Erythroblast (primary cell): ENCODE measurements at regions not wholly inside any gene's neighbourhood (a gene's known extent, or its start where the extent isn't known, plus 50 kb on each side); places are given as distances from the start of the nearest gene placed in this dataset.

ENCODE experiments used
- GATA1 ChIP-seq: IDR thresholded peaks from 2 replicates; pipeline ENCODE4 v1.6.1; 2011; ENCODE audit warnings: low read depth, mild to moderate bottlenecking, control low read depth, low read length, moderate library complexity
- POLR2A ChIP-seq: IDR thresholded peaks from 2 replicates; pipeline ENCODE4 v1.6.1; 2011; ENCODE audit warnings: mild to moderate bottlenecking, low read length

- TF ChIP-seq POLR2A = no peak
- no peak for TF ChIP-seq GATA1
Observed at GRCh38 chr1:79430437-79430836, 423.9 kb upstream of the ADGRL4 start.
